ENCODE measurements at regions not wholly inside any gene's neighbourhood (a gene's known extent, or its start where the extent isn't known, plus 50 kb on each side); places are given as distances from the start of the nearest gene placed in this dataset.

GRCh38 chrX:44621078-44621477 is 78.4 kb upstream of the FUNDC1 start:
- TF ChIP-seq SUZ12 (IDR thresholded peaks at IDR 0.05) (no peak), SP1 (IDR thresholded peaks at IDR 0.05) (no peak), ELF4 (IDR thresholded peaks at IDR 0.05) (no peak), ZNF384 (IDR thresholded peaks at IDR 0.05) (no peak), FOXA1 (IDR thresholded peaks at IDR 0.05) (no peak), CTBP1 (IDR thresholded peaks at IDR 0.05; ENCODE audit: borderline replicate concordance) (no peak), PKNOX1 (IDR thresholded peaks at IDR 0.05) (no peak)

Data from HEK293T (cell line).